ENCODE measurements at regions not wholly inside any gene's neighbourhood (a gene's known extent, or its start where the extent isn't known, plus 50 kb on each side); places are given as distances from the start of the nearest gene placed in this dataset.
A peak's percentile ranks its signal among the peaks of the same experiment; 100 is the strongest.

- TF ChIP-seq CREB1 (IDR thresholded peaks at IDR 0.05; ENCODE audit: low read depth) (no peak), NFIC (IDR thresholded peaks at IDR 0.05) (no peak), EP300 (IDR thresholded peaks at IDR 0.05; ENCODE audit: borderline replicate concordance) (no peak), USF1 (IDR thresholded peaks at IDR 0.05) (no peak), TEAD4 (IDR thresholded peaks at IDR 0.05) (no peak), ZBTB7A (IDR thresholded peaks at IDR 0.05; ENCODE audit: low read depth) (no peak), RAD21 (IDR thresholded peaks at IDR 0.05; ENCODE audit: low read depth) (no peak), YY1 (IDR thresholded peaks at IDR 0.05; ENCODE audit: low read depth) (no peak), EGR1 (IDR thresholded peaks at IDR 0.05) (no peak), REST (IDR thresholded peaks at IDR 0.05; ENCODE audit: low read depth) (no peak), CEBPB (IDR thresholded peaks at IDR 0.05) (no peak), TCF12 (IDR thresholded peaks at IDR 0.05; ENCODE audit: low read depth) (no peak), MAX (IDR thresholded peaks at IDR 0.05) (no peak), FOXM1 (IDR thresholded peaks at IDR 0.05; ENCODE audit: borderline replicate concordance, low read depth) (no peak), TAF1 (IDR thresholded peaks at IDR 0.05; ENCODE audit: low read depth) (no peak)
Observed at GRCh38 chr4:138943893-138944292, 71.7 kb upstream of the NOCT start.

- TF ChIP-seq NFIC (IDR thresholded peaks at IDR 0.05) (no peak), RAD21 (IDR thresholded peaks at IDR 0.05; ENCODE audit: low read depth) (no peak), REST (IDR thresholded peaks at IDR 0.05; ENCODE audit: low read depth) (no peak), TCF12 (IDR thresholded peaks at IDR 0.05; ENCODE audit: low read depth) (no peak), USF1 (IDR thresholded peaks at IDR 0.05) (no peak), EGR1 (IDR thresholded peaks at IDR 0.05) (no peak), ZBTB7A (IDR thresholded peaks at IDR 0.05; ENCODE audit: low read depth) (no peak), YY1 (IDR thresholded peaks at IDR 0.05; ENCODE audit: low read depth) (no peak), TEAD4 (IDR thresholded peaks at IDR 0.05) (no peak), TAF1 (IDR thresholded peaks at IDR 0.05; ENCODE audit: low read depth) (no peak), CEBPB (IDR thresholded peaks at IDR 0.05) (no peak), MAX (IDR thresholded peaks at IDR 0.05) (no peak), FOXM1 (IDR thresholded peaks at IDR 0.05; ENCODE audit: borderline replicate concordance, low read depth) (no peak), CREB1 (IDR thresholded peaks at IDR 0.05; ENCODE audit: low read depth) (no peak), EP300 (IDR thresholded peaks at IDR 0.05; ENCODE audit: borderline replicate concordance) (no peak)
Observed at GRCh38 chr4:138941037-138941436, 74.5 kb upstream of the NOCT start.

GRCh38 chr4:138939960-138940359 lies 75.6 kb upstream of the NOCT start:
- TF ChIP-seq REST (IDR thresholded peaks at IDR 0.05; ENCODE audit: low read depth) (no peak), EGR1 (IDR thresholded peaks at IDR 0.05) (no peak), YY1 (IDR thresholded peaks at IDR 0.05; ENCODE audit: low read depth) (no peak), TCF12 (IDR thresholded peaks at IDR 0.05; ENCODE audit: low read depth) (no peak), NFIC (IDR thresholded peaks at IDR 0.05) (no peak), USF1 (IDR thresholded peaks at IDR 0.05) (no peak), ZBTB7A (IDR thresholded peaks at IDR 0.05; ENCODE audit: low read depth) (no peak), EP300 (IDR thresholded peaks at IDR 0.05; ENCODE audit: borderline replicate concordance) (no peak), RAD21 (IDR thresholded peaks at IDR 0.05; ENCODE audit: low read depth) (no peak), MAX (IDR thresholded peaks at IDR 0.05) (no peak), CREB1 (IDR thresholded peaks at IDR 0.05; ENCODE audit: low read depth) (no peak), TAF1 (IDR thresholded peaks at IDR 0.05; ENCODE audit: low read depth) (no peak)

GRCh38 chr4:138938366-138938690 lies 77.3 kb upstream of the NOCT start:
- TF ChIP-seq EGR1 (IDR thresholded peaks at IDR 0.05) (no peak), RAD21 (IDR thresholded peaks at IDR 0.05; ENCODE audit: low read depth) (peak; percentile 83)

Measured in Ishikawa (cell line).